ENCODE measurements at regions not wholly inside any gene's neighbourhood (a gene's known extent, or its start where the extent isn't known, plus 50 kb on each side); places are given as distances from the start of the nearest gene placed in this dataset.
"Not testable (repeated sequence)": the region's sequence is repeated elsewhere in the genome, so short reads cannot be mapped to it uniquely, and the experiment has no call there.

DNA sequence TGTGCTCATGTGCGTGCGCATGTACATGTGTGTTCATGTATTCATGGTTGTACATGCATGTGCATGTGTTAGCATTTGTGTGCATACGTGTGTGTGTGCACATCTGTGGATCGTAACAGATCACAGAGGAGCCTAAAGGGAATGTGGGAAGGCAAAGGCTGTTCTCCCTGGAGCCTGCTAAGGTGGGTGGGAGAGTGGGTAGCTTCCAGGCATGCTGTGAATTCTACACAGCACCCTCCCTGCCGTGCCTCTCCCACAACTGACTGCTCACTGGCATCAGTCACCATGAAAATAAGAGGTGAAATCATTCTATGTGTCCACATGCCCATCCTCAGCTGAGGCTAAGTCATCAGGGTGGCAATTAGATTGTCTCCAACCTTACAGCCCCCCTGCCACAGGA lies 600.9 kb downstream of the MID1IP1 start:
- no peak for DNase-seq (ENCODE audit: low read depth)

DNA sequence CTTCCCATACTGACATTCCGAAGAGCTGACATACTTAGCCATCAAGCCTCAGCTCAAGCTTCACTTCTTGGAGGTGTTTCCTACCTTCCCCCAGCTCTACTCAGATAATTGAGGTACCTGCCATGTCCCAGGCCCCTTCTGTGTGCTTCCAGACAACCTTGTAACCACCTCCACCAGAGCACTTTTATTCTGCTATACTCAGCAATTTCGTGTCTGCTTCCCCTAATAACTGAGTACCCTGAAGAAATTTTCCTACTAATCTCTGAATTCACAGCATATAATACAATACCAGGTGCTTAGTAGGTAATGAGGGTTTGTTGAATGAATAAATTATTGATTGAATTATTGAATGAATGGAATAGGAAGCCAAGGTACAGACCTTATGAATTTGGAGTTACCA lies 605.5 kb downstream of the MID1IP1 start:
- no peak for DNase-seq (ENCODE audit: low read depth)

DNA sequence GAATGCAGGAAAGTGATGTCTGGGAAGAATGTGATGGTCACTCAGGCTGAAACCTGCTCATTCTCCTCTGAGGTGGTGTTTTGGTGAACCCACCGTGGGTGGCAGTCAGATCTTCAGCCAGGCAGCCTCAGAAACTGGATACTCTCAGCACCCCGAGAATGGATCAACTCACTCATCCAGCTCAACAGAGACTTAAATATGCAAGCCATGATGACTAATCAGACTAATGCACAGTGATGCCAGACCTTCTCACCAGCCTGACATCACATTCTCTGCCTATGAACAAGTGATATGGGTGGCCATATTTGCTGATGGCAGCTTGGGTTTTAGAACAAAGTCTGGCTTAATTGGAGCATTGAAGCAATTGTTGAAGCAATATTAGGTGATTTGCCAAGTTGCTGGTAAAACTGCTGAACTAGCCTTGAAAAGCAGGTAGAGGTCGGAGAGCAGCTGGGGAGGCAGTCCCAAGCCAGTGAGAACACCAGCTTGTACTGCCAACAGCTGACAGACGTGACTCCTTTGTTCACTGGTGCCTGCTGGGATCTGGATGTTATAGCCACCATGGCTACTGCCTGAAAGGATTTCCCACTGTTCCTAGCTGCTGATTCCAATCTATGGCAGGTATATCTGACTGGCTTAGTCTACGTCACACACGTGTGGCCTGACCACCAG lies 608.1 kb downstream of the MID1IP1 start:
- no peak for DNase-seq (ENCODE audit: low read depth)

DNA sequence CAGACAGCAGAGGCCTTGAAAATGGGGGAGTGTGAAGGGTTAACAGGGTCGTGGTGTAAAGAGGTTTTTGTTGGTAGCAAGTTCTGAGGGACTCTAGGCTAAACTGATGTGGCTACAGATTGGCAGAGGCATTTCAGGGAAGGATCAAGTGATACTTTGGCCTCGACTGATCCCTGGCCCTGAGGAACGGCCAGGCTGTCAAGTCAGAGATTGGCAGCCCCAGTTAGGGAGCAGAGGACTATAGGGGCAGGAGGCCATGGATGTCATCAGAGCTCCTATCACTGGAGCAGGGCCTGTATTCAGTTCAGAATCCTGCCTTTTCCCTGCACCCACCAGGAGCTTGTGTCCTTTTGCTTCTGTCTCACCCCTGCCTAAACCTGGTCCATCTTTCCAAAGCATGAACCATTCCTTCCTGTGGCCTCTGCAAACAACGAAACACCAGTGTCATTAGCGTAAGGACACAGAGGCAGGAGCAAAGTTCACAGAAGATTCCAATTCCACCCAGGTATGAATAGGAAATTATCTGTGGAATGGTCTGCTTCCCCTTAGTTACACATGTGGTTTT lies 613.1 kb downstream of the MID1IP1 start:
- no peak for DNase-seq (ENCODE audit: low read depth)

DNA sequence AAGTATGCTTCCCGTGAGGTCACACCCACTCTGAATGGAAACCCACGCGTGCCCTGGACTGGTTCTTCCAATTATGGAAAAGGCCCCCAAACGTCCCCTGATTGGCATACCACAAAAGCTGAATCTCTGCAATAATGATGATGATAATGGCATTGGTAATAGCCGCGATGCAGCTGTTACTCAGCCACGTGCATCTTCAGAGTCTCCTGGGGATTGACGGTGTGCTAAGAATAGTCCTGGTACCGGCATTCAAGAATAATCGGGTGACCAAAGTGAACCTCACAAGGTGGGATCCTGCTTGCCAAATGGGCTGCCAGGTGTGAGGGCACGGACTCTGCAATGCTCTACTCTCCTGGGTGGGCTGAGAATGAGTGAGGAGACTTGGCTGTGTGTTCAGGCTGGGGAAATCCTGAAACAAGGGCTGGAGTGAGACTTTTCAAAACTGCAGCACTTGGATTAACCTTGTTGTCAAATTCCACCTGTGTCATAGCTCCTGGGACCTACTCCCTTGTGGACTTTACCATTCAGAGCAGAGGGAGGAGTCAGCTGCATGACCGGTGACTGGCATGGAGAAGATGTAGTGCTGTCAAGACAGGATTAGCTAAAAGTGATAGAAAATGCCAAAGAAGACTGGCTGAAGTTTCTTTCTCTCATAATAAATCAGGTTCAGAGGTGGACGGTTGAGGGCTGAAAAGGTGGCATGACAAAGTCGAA lies 615.4 kb downstream of the MID1IP1 start:
- no peak for DNase-seq (ENCODE audit: low read depth)

- DNase-seq (ENCODE audit: low read depth) = no peak
These were observed 617.0 kb downstream of the MID1IP1 start for GRCh38 chrX:39418254-39418704.

DNA sequence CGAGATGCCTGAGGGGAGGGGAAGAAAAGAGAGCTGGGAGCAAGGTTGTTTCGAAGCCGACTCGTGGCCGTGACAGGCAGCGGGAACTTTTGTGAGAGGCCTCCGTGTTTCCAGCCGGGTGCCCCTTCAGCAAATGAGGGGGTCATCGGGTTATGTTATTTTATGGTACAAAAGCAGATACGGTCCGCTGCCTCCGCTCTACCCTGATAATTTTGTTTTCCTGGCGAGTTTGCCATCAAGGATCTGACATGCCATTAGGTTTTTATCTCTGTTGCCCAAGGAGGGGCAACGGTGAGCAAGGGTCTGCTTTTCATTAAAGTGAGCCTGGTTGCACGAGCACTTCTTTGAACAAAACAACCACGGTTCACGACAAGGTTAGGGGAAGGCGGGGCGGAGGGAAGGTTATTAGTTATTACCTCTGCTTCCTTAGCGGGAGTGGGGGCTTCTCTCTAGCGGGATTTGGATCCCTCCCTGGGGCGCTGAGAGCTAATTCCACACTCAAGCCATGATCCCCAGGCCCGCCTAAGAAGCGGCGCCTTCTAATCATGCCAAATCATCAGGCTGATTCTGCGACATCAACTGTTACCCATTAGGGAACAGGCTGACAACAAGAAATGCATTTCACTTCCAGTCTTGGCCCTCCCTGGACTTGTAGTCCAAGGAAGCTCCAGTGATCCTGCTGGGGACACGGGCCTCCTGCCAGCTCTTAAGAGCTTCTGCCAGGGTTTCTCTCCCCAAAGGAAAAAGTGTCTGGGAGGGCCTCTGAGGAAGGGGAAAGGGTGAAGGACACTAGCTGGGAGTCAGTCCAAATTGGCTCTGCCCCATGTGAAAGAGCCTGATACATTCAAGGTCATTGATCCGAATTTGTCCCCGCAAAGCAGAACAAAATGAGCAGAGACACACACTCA lies 617.7 kb downstream of the MID1IP1 start:
- DNase-seq (ENCODE audit: low read depth) = no peak

GRCh38 chrX:39421006-39421405 lies 619.7 kb downstream of the MID1IP1 start:
- DNase-seq (ENCODE audit: low read depth) = no peak

GRCh38 chrX:39425124-39425806 lies 624.0 kb downstream of the MID1IP1 start:
- no peak for DNase-seq (ENCODE audit: low read depth)

DNA sequence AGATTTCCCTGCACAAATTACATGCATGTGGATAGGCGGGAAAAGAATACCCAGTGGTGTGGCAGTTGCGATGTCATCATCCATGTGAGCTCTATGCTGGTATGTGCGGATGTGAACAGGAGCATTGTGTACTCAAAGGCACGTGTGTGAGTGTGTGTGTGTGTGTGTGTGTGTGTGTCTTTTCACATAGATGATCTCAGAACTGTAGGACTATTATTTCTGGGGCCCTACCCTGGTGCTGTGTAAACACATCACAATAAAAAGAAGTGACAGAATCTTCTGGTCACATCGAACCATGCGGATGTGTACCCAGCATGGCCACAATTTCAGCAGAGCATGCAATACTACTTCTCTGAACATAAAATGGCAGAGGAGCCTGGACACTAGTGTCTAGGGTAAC lies 624.8 kb downstream of the MID1IP1 start:
- no peak for DNase-seq (ENCODE audit: low read depth)

- DNase-seq (ENCODE audit: low read depth) = no peak
These were observed 626.2 kb downstream of the MID1IP1 start for GRCh38 chrX:39427492-39427891.

DNA sequence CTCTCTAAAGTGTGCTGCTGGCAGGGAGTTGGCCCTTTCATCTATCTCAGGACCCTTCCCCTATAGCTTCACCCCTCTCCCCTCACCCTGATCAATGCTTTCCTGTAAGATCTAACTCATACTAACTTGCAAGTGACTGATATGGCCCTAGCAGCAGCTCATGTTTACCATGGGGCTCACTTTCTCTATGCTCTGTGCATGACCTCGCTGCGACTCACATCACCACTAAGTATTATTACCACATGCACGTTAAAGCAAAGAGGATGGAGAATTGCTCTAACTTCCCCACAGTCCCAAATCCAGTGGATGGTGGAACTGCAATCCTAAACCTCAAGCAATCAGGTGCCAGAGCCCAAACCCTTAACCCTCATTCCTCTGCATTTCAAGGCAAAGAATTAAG lies 626.6 kb downstream of the MID1IP1 start:
- DNase-seq (ENCODE audit: low read depth) = peak; percentile 18

DNA sequence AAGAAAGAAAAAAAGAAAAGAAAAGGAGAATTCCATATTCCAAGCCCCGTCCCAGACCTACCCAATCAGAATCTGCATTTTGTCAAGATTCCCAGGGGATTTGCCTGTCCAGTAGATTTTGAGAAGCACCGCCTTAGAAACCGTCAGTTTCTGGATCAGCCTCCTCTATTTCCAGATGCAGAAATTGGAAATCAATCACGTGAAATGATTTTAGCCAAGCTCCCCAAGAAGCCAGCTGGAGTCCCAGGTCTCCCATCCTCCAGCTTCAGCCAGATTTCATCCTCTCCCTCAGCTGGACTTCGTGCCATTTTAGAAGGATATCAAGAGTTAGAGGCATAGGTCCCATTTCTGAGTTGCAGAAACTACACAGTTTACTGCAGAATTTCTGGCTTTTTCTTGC lies 629.3 kb downstream of the MID1IP1 start:
- no peak for DNase-seq (ENCODE audit: low read depth)

GRCh38 chrX:39431893-39432292 lies 630.6 kb downstream of the MID1IP1 start:
- DNase-seq (ENCODE audit: low read depth) = no peak

DNA sequence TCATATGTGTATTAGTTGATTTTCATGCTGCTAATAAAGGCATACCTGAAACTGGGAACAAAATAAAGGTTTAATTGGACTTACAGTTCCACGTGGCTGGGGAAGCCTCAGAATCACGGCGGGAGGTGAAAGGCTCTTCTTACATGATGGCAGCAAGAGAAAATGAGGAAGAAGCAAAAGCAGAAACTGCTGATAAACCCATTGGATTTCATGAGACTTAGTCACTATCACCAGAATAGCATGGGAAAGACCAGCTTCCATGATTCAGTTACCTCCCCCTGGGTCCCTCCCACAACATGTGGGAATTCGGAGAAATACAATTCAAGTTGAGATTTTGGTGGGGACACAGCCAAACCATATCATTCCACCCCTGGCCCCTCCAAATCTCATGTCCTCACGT lies 633.4 kb downstream of the MID1IP1 start:
- not testable (repeated sequence) for DNase-seq (ENCODE audit: low read depth)

- not testable (repeated sequence) for DNase-seq (ENCODE audit: low read depth)
These were observed 635.3 kb downstream of the MID1IP1 start for GRCh38 chrX:39436538-39436937.

DNA sequence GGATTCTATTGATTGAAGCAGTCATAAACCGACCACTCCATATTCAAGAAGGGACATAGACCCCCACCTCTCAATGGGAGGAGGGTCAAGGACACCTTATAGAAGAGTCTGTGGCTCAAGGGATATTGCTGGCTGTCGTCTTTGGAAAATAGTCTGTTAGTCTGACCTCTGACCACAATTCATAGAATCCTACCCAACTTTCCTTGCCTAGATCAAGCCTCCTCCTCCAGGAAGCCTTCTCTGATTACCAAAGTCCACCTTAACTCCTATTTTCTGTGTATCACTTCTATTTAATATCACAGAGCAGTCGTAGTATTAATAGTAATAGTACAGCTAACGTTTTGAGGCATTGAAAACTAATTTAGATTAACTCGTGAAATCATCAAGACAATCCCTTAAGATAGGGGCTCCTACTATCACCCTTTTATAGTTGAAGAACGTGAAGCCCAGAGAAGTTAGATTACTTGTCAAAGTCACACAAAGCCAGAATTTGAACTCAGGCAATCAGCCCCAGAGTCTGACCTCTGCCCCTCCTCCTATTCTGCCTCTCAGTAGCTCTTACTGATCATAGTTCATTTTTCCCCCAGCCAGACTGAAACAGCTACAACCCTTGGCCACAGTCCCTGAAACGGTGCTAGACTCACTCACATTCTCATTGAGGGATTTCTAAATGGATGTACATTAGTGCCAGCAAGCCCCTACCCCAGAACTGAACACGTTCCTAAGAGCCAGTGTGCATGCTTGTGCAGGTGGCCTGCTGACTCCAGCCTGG lies 636.6 kb downstream of the MID1IP1 start:
- no peak for DNase-seq (ENCODE audit: low read depth)

DNA sequence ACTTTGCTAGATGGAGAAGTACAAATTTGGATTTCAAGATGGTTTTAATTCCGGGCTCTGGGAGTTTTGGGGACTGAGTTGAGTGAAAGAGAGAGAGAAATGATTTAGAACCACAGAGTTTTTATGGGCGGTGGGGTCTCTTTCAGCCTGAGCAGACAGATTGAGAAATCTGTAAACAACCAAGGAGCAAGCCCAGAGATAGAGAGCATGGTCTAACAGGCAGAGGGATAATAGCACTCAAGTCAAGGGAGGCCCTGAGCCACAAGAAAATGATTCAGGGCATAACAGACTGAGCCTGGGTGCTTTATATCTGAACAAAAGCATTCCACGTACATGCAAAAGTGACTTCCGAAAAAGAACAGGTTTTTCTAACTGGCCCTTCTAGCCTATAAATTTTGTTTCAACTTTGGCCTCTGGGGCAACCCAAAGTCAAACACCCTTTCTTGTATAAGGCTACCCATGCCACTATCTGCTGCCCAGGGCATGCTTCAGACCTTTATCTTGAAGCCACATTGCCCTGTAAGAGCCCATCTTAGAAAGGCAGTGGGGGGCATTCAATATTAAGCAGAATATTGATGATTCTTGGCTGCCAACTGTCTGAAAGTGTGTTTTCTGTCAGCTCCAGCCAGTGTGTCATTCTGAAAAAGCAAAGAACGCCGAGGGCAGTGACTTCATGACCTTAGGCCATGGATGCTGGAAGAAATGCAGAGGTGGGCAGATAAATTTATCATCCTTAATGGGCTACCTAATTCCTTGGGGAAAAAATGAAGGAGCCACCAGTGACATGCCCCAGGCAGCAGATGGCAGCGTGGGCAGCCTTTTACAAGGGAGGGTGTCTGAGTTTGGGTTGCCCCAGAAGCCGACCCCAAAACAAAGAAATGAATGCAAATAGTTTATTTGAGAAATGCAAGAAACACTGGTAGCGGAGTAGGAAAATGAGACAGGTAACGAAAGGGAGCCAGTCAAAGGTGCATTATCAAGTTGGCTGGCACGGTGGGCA lies 637.6 kb downstream of the MID1IP1 start:
- DNase-seq (ENCODE audit: low read depth) = no peak

GRCh38 chrX:39439906-39440798 lies 638.9 kb downstream of the MID1IP1 start:
- no peak for DNase-seq (ENCODE audit: low read depth)
